Breast epithelium (tissue), 4 donors: ENCODE measurements at regions not wholly inside any gene's neighbourhood (a gene's known extent, or its start where the extent isn't known, plus 50 kb on each side); places are given as distances from the start of the nearest gene placed in this dataset.
A peak's percentile ranks its signal among the peaks of the same experiment; 100 is the strongest.

ENCODE experiments used
- DNase-seq, 2 donors: peaks; one replicate each; pipeline ENCODE4 v3.0.0-alpha.2; 2019; ENCODE audit warnings: low spot score in 2 of 2
- H3K27ac ChIP-seq, 2 donors: fragments of 200-600 bp; sonication (generic) in 1 of 2; one replicate each; pipeline ENCODE4 v1.5.1; 2016 to 2019; ENCODE audit warnings: mild to moderate bottlenecking in 1 of 2
- H3K27me3 ChIP-seq, 2 donors: fragments of 200-600 bp; sonication (generic) in 1 of 2; one replicate each; pipeline versions ENCODE4 v1.5.1 to v1.6.0; 2017 to 2019; ENCODE audit warnings: control low read depth in 1 of 2, mild to moderate bottlenecking in 1 of 2
- H3K36me3 ChIP-seq: fragments of 200-600 bp; one replicate; pipeline ENCODE4 v1.5.1; 2019
- H3K4me1 ChIP-seq, 2 donors: fragments of 200-600 bp; sonication (generic); one replicate each; pipeline ENCODE4 v1.5.1; 2016 to 2019; ENCODE audit warnings: control low read depth in 1 of 2
- H3K4me3 ChIP-seq, 3 donors: fragments of 200-600 bp; sonication (generic); 1 replicate in 2 of 3; 2 replicates in 1 of 3; pipeline ENCODE4 v1.5.1; 2016 to 2019; ENCODE audit warnings: mild to moderate bottlenecking in 3 of 3, moderate library complexity in 2 of 3
- H3K9me3 ChIP-seq, 2 donors: fragments of 200-600 bp; sonication (generic) in 1 of 2; one replicate each; pipeline ENCODE4 v1.5.1; 2016 to 2019; ENCODE audit warnings: control low read depth in 1 of 2
- CTCF ChIP-seq, 3 donors: fragments of 450-650 bp; IDR thresholded peaks; one replicate each; pipeline ENCODE4 v1.5.1; 2016 to 2017; ENCODE audit warnings: antibody characterized with exemption in 3 of 3, mild to moderate bottlenecking in 3 of 3, moderate library complexity in 3 of 3
- POLR2A ChIP-seq: fragments of 450-650 bp; IDR thresholded peaks from one replicate; pipeline ENCODE4 v1.6.1; 2016; ENCODE audit warnings: antibody characterized with exemption, mild to moderate bottlenecking, moderate library complexity
- POLR2AphosphoS5 ChIP-seq, 3 donors: sonication (generic); formaldehyde crosslinking; IDR thresholded peaks; one replicate each; pipeline ENCODE4 v1.6.1; 2017; ENCODE audit warnings: antibody characterized with exemption in 3 of 3
- intact Hi-C: fragments of 100-400 bp; cut with DNase I; formaldehyde crosslinking; loops from one replicate; pipeline ENCODE4 v1.15.1; 2023; ENCODE audit warnings: low total_unique reads

GRCh38 chr20:6909608-6910007 lies 142.1 kb downstream of the BMP2 start:
- H3K4me3 ChIP-seq: no peak overlapping the region
- no peaks in the 10 kb centered on the region for H3K36me3 ChIP-seq
- H3K27ac ChIP-seq: no peak overlapping the region
- intact Hi-C loops: no loop called here
- no peaks in the 10 kb centered on the region for H3K27me3 ChIP-seq
- H3K4me1 ChIP-seq: no peaks in the 10 kb centered on the region
- no peaks in the 10 kb centered on the region for H3K9me3 ChIP-seq
- no peak for TF ChIP-seq CTCF (IDR thresholded peaks at IDR 0.05)
- no peak for TF ChIP-seq POLR2A
- no peak for TF ChIP-seq POLR2AphosphoS5 (IDR thresholded peaks at IDR 0.05)
- DNase-seq: no peak

- no peak for TF ChIP-seq CTCF (IDR thresholded peaks at IDR 0.05)
- TF ChIP-seq POLR2A: no peak
- no peak for TF ChIP-seq POLR2AphosphoS5 (IDR thresholded peaks at IDR 0.05)
- intact Hi-C loops: no loop called here
- H3K27me3 ChIP-seq: no peaks in the 10 kb centered on the region
Measured at GRCh38 chr20:6914986-6915385, 147.5 kb downstream of the BMP2 start.

DNA sequence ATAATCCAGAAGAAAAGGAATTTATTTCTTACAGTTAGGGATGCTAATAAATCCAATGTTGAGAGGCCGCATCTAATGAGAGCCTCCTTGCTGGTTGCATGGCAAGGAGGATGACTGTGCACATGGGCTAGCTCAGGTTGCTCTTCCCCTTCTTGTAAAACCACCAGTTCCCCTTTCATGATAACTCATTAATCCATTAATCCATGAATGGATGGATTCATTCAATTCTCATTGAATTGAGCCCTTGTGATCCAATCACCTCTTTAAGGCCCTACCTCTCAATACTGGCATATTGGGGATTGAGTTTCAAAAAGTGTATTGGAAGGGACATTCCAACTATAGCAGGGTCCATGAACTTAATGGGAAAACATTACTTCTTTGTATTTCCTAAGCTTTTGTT lies 149.5 kb downstream of the BMP2 start:
- Histone ChIP-seq H3K27me3 (no peaks in the 10 kb centered on the region), H3K4me3 (no peak overlapping the region), H3K27ac (no peak overlapping the region), H3K9me3 (no peaks in the 10 kb centered on the region), H3K36me3 (no peaks in the 10 kb centered on the region), H3K4me1 (no peaks in the 10 kb centered on the region)
- TF ChIP-seq CTCF (IDR thresholded peaks at IDR 0.05): no peak
- no peak for TF ChIP-seq POLR2AphosphoS5 (IDR thresholded peaks at IDR 0.05)
- TF ChIP-seq POLR2A: no peak
- intact Hi-C loops: no loop called here
- no peak for DNase-seq

More at GRCh38 chr20:6914986-6915385, 147.5 kb downstream of the BMP2 start:
- no peaks in the 10 kb centered on the region for H3K4me1 ChIP-seq
- no peak overlapping the region for H3K4me3 ChIP-seq
- H3K9me3 ChIP-seq: no peaks in the 10 kb centered on the region
- no peak overlapping the region for H3K27ac ChIP-seq
- DNase-seq: no peak
- H3K36me3 ChIP-seq: no peaks in the 10 kb centered on the region

DNA sequence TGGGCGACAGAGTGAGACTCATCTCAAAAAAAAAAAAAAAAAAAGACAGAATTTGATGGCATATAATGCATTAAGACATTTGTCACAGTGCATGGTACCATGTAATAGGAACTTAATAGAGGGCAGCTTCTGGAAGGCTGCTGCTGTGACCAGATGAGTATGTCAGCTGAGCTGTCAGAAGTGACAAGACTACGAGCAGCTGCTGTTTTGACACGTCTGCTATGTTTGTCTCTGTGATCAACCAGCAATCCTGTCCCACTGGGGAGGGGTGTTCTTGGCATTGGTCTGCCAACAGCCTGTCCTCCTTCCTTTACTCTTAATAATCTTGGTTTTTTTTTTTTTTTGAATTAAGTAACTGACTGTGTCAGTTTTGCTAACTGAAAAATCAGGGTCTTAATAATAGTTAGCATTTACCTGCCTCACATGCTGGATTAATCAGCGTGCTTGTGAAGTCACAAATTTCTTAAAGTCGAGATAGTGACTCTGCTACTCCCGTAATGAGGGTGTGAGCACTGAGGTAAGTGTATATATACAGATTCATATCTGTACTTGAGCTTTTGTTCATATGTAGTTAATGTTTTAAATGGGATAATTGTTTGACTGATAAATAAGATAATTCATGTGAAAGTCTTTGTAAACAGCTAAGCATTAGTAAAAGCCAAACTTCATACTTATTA lies 152.4 kb downstream of the BMP2 start:
- no peaks in the 10 kb centered on the region for H3K4me1 ChIP-seq
- no peaks in the 10 kb centered on the region for H3K27me3 ChIP-seq
- TF ChIP-seq POLR2A (no peak), CTCF (IDR thresholded peaks at IDR 0.05) (no peak), POLR2AphosphoS5 (IDR thresholded peaks at IDR 0.05) (no peak)
- no peak overlapping the region for H3K27ac ChIP-seq
- no peaks in the 10 kb centered on the region for H3K9me3 ChIP-seq
- DNase-seq: no peak
- intact Hi-C loops: no loop called here
- H3K4me3 ChIP-seq: no peak overlapping the region
- H3K36me3 ChIP-seq: no peaks in the 10 kb centered on the region

GRCh38 chr20:6920991-6921613 lies 153.6 kb downstream of the BMP2 start:
- intact Hi-C loops: no loop called here
- H3K9me3 ChIP-seq: no peaks in the 10 kb centered on the region
- TF ChIP-seq POLR2A (no peak), CTCF (IDR thresholded peaks at IDR 0.05) (no peak), POLR2AphosphoS5 (IDR thresholded peaks at IDR 0.05) (no peak)
- H3K36me3 ChIP-seq: no peaks in the 10 kb centered on the region
- DNase-seq: peak in 1 of 2 donors; percentile 18
- no peaks in the 10 kb centered on the region for H3K4me1 ChIP-seq
- H3K4me3 ChIP-seq: peak overlapping the region in 1 of 3 donors; percentile 2
- H3K27ac ChIP-seq: no peak overlapping the region
- H3K27me3 ChIP-seq: no peaks in the 10 kb centered on the region
